ENCODE measurements at regions not wholly inside any gene's neighbourhood (a gene's known extent, or its start where the extent isn't known, plus 50 kb on each side); places are given as distances from the start of the nearest gene placed in this dataset.

GRCh38 chr12:126719912-126720705 is 1546.9 kb upstream of the TMEM132C start:
- Histone ChIP-seq H3K9me3 (ENCODE audit: control insufficient read depth in 4 of 4, insufficient read depth in 3 of 4, low read length in 3 of 4) (peaks cover 0 to 8% (median 2%) of the 10 kb centered on the region in 4 donors), H3K27me3 (ENCODE audit: control insufficient read depth in 3 of 3, insufficient read depth in 3 of 3, low read length in 2 of 3) (peaks cover 0 to 2% (median 0%) of the 10 kb centered on the region in 3 donors), H3K9ac (ENCODE audit: insufficient read depth in 1 of 2, low read length in 2 of 2) (no peak overlapping the region), H3K4me1 (ENCODE audit: control insufficient read depth in 5 of 5, insufficient read depth in 5 of 5, low read length in 5 of 5) (peaks cover 0 to 1% (median 0%) of the 10 kb centered on the region in 5 donors), H3K4me3 (no peak overlapping the region), H3K36me3 (ENCODE audit: control insufficient read depth in 4 of 4, insufficient read depth in 4 of 4, low read length in 4 of 4) (no peaks in the 10 kb centered on the region), H3K27ac (ENCODE audit: low read depth in 1 of 2, low read length in 1 of 2) (no peak overlapping the region)
- TF ChIP-seq, protein P1, sequence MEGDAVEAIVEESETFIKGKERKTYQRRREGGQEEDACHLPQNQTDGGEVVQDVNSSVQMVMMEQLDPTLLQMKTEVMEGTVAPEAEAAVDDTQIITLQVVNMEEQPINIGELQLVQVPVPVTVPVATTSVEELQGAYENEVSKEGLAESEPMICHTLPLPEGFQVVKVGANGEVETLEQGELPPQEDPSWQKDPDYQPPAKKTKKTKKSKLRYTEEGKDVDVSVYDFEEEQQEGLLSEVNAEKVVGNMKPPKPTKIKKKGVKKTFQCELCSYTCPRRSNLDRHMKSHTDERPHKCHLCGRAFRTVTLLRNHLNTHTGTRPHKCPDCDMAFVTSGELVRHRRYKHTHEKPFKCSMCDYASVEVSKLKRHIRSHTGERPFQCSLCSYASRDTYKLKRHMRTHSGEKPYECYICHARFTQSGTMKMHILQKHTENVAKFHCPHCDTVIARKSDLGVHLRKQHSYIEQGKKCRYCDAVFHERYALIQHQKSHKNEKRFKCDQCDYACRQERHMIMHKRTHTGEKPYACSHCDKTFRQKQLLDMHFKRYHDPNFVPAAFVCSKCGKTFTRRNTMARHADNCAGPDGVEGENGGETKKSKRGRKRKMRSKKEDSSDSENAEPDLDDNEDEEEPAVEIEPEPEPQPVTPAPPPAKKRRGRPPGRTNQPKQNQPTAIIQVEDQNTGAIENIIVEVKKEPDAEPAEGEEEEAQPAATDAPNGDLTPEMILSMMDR (IDR thresholded peaks at IDR 0.05; ENCODE audit: control extremely low read depth, extremely low read depth) = no peak
- 43 to 65% methylated on average over 5 of the region's 5 CpGs for WGBS, 2 donors
- ATAC-seq (ENCODE audit: insufficient read depth, low FRiP score) (no peak), DNase-seq (no peak)

GRCh38 chr12:126726481-126727217 is 1540.3 kb upstream of the TMEM132C start:
- ATAC-seq (ENCODE audit: insufficient read depth, low FRiP score) (no peak), DNase-seq (no peak)
- Histone ChIP-seq H3K9ac (ENCODE audit: insufficient read depth in 1 of 2, low read length in 2 of 2) (no peak overlapping the region), H3K9me3 (ENCODE audit: control insufficient read depth in 4 of 4, insufficient read depth in 3 of 4, low read length in 3 of 4) (peaks cover 0 to 20% (median 0%) of the 10 kb centered on the region in 4 donors), H3K27me3 (ENCODE audit: control insufficient read depth in 3 of 3, insufficient read depth in 3 of 3, low read length in 2 of 3) (peaks cover 16 to 28% (median 22%) of the 10 kb centered on the region in 3 donors), H3K4me3 (no peak overlapping the region), H3K27ac (ENCODE audit: low read depth in 1 of 2, low read length in 1 of 2) (no peak overlapping the region), H3K4me1 (ENCODE audit: control insufficient read depth in 5 of 5, insufficient read depth in 5 of 5, low read length in 5 of 5) (no peaks in the 10 kb centered on the region), H3K36me3 (ENCODE audit: control insufficient read depth in 4 of 4, insufficient read depth in 4 of 4, low read length in 4 of 4) (no peaks in the 10 kb centered on the region)
- TF ChIP-seq, protein P1 (IDR thresholded peaks at IDR 0.05; ENCODE audit: control extremely low read depth, extremely low read depth) = no peak
- 2 to 6% methylated on average over 66 to 69 of the region's 69 CpGs for WGBS, 2 donors

DNA sequence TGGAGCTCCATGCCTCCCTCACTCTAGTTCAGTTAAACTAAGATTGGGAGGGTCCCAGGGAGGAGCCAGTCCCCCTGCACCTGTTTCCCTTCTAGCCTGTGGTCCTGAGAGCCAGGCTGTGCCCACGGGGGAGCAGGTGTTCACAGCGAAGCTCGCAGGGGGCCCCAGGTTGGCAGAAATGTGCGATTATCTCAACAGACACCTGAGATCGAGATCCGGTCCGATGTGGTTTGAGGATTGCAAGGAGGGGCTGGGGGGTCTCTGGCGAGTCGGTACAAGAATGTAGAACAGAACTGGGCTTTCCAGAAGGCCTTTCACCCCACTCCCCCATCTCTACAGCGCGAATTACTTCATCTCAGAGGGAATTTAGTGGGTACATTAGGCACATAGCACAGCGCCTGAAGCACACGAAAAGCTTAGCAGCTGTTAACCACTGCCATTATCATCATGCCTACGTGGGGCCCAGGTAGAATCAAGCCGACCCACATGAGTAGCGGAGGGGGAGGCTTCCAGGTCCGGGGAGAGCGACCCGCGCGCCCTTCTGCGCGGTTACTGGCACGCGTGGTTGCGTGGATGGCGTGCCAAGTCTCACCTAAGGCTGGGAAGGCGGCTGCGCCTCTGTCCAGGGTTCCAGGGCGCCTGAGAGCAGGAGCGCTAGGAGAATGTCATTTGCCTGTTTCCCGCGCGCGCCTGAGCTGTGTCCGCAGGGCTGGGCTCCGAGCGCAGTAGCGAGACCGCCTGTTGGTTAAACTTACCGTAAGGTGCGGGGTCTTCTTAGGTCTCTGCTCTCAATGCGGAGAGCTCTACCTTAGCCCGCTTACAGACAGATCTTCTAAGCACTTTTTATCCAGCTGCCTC is 1539.5 kb upstream of the TMEM132C start:
- 5 to 7% methylated on average over 43 to 44 of the region's 44 CpGs for WGBS, 2 donors
- H3K9ac ChIP-seq (ENCODE audit: insufficient read depth in 1 of 2, low read length in 2 of 2) = no peak overlapping the region
- H3K27ac ChIP-seq (ENCODE audit: low read depth in 1 of 2, low read length in 1 of 2) = no peak overlapping the region
- H3K4me3 ChIP-seq = no peak overlapping the region
- peaks cover 16 to 30% (median 22%) of the 10 kb centered on the region in 3 donors for H3K27me3 ChIP-seq (ENCODE audit: control insufficient read depth in 3 of 3, insufficient read depth in 3 of 3, low read length in 2 of 3)
- TF ChIP-seq, protein P1 (IDR thresholded peaks at IDR 0.05; ENCODE audit: control extremely low read depth, extremely low read depth) = no peak
- H3K4me1 ChIP-seq (ENCODE audit: control insufficient read depth in 5 of 5, insufficient read depth in 5 of 5, low read length in 5 of 5) = no peaks in the 10 kb centered on the region
- peaks cover 0 to 20% (median 0%) of the 10 kb centered on the region in 4 donors for H3K9me3 ChIP-seq (ENCODE audit: control insufficient read depth in 4 of 4, insufficient read depth in 3 of 4, low read length in 3 of 4)
- ATAC-seq (ENCODE audit: insufficient read depth, low FRiP score) (no peak), DNase-seq (no peak)
- no peaks in the 10 kb centered on the region for H3K36me3 ChIP-seq (ENCODE audit: control insufficient read depth in 4 of 4, insufficient read depth in 4 of 4, low read length in 4 of 4)
